IgD-negative memory B cell (primary cell): ENCODE measurements at regions not wholly inside any gene's neighbourhood (a gene's known extent, or its start where the extent isn't known, plus 50 kb on each side); places are given as distances from the start of the nearest gene placed in this dataset.

Experiments used
- H3K27ac Mint-ChIP-seq, 3 donors: one replicate each; pipeline ENCODE4 v1.8.0; 2020 to 2022; ENCODE audit warnings: mild to moderate bottlenecking in 3 of 3, mixed read lengths in 3 of 3, moderate library complexity in 1 of 3
- H3K27me3 Mint-ChIP-seq: one replicate; pipeline ENCODE4 v1.8.0; 2021; ENCODE audit warnings: mixed read lengths
- H3K36me3 Mint-ChIP-seq: one replicate; pipeline ENCODE4 v1.8.0; 2020; ENCODE audit warnings: mild to moderate bottlenecking, mixed read lengths
- H3K4me1 Mint-ChIP-seq, 3 donors: one replicate each; pipeline ENCODE4 v1.8.0; 2020 to 2022; ENCODE audit warnings: mixed read lengths in 3 of 3, mild to moderate bottlenecking in 1 of 3
- H3K4me3 Mint-ChIP-seq, 4 donors: one replicate each; pipeline ENCODE4 v1.8.0; 2020 to 2022; ENCODE audit warnings: mild to moderate bottlenecking in 4 of 4, mixed read lengths in 4 of 4, moderate library complexity in 3 of 4
- H3K9me3 Mint-ChIP-seq, 3 donors: one replicate each; pipeline ENCODE4 v1.8.0; 2020 to 2021; ENCODE audit warnings: mixed read lengths in 3 of 3, mild to moderate bottlenecking in 1 of 3

- Mint-ChIP-seq H3K4me3 (no peak overlapping the region), H3K36me3 (peaks cover 1% of the 10 kb centered on the region), H3K27me3 (peaks cover 1% of the 10 kb centered on the region), H3K27ac (no peak overlapping the region), H3K4me1 (peaks cover 0 to 2% (median 0%) of the 10 kb centered on the region in 3 donors), H3K9me3 (peaks cover 2 to 6% (median 3%) of the 10 kb centered on the region in 3 donors)
Observed at GRCh38 chr2:215693193-215693998, 257.5 kb upstream of the FN1 start.

GRCh38 chr2:215692387-215693079, 256.7 kb upstream of the FN1 start:
- H3K9me3 Mint-ChIP-seq = peaks cover 0 to 2% (median 2%) of the 10 kb centered on the region in 3 donors
- H3K27me3 Mint-ChIP-seq = peaks cover 4% of the 10 kb centered on the region
- no peak overlapping the region for H3K27ac Mint-ChIP-seq
- H3K4me3 Mint-ChIP-seq = no peak overlapping the region
- peaks cover 0 to 2% (median 0%) of the 10 kb centered on the region in 3 donors for H3K4me1 Mint-ChIP-seq
- no peaks in the 10 kb centered on the region for H3K36me3 Mint-ChIP-seq

- no peaks in the 10 kb centered on the region for H3K36me3 Mint-ChIP-seq
- H3K27ac Mint-ChIP-seq = no peak overlapping the region
- no peak overlapping the region for H3K4me3 Mint-ChIP-seq
- peaks cover 0 to 2% (median 0%) of the 10 kb centered on the region in 3 donors for H3K4me1 Mint-ChIP-seq
- H3K27me3 Mint-ChIP-seq = peaks cover 4% of the 10 kb centered on the region
- H3K9me3 Mint-ChIP-seq = no peaks in the 10 kb centered on the region
Observed at GRCh38 chr2:215691346-215691745, 255.5 kb upstream of the FN1 start.

- Mint-ChIP-seq H3K27me3 (peaks cover 4% of the 10 kb centered on the region), H3K27ac (no peak overlapping the region), H3K4me3 (no peak overlapping the region), H3K36me3 (no peaks in the 10 kb centered on the region), H3K4me1 (no peaks in the 10 kb centered on the region), H3K9me3 (peaks cover 0 to 3% (median 0%) of the 10 kb centered on the region in 3 donors)
Observed at GRCh38 chr2:215687149-215688031, 251.5 kb upstream of the FN1 start.

- H3K27ac Mint-ChIP-seq = no peak overlapping the region
- peaks cover 0 to 4% (median 0%) of the 10 kb centered on the region in 3 donors for H3K4me1 Mint-ChIP-seq
- peaks cover 0 to 3% (median 0%) of the 10 kb centered on the region in 3 donors for H3K9me3 Mint-ChIP-seq
- no peaks in the 10 kb centered on the region for H3K36me3 Mint-ChIP-seq
- peaks cover 2% of the 10 kb centered on the region for H3K27me3 Mint-ChIP-seq
- H3K4me3 Mint-ChIP-seq = no peak overlapping the region
Observed at GRCh38 chr2:215685238-215685990, 249.5 kb upstream of the FN1 start.

GRCh38 chr2:215684448-215685237, 248.8 kb upstream of the FN1 start:
- H3K27me3 Mint-ChIP-seq = peaks cover 2% of the 10 kb centered on the region
- no peak overlapping the region for H3K27ac Mint-ChIP-seq
- H3K4me1 Mint-ChIP-seq = peaks cover 0 to 4% (median 0%) of the 10 kb centered on the region in 3 donors

GRCh38 chr2:215683295-215683694, 247.4 kb upstream of the FN1 start:
- Mint-ChIP-seq H3K27me3 (peaks cover 4% of the 10 kb centered on the region), H3K9me3 (peaks cover 0 to 3% (median 3%) of the 10 kb centered on the region in 3 donors), H3K4me3 (no peak overlapping the region), H3K36me3 (no peaks in the 10 kb centered on the region), H3K27ac (no peak overlapping the region), H3K4me1 (peaks cover 0 to 4% (median 0%) of the 10 kb centered on the region in 3 donors)

More at GRCh38 chr2:215684448-215685237, 248.8 kb upstream of the FN1 start:
- Mint-ChIP-seq H3K9me3 (peaks cover 0 to 3% (median 0%) of the 10 kb centered on the region in 3 donors), H3K36me3 (no peaks in the 10 kb centered on the region), H3K4me3 (no peak overlapping the region)

GRCh38 chr2:215681799-215682596, 246.1 kb upstream of the FN1 start:
- peaks cover 0 to 3% (median 3%) of the 10 kb centered on the region in 3 donors for H3K9me3 Mint-ChIP-seq
- H3K27me3 Mint-ChIP-seq = peaks cover 5% of the 10 kb centered on the region
- H3K4me3 Mint-ChIP-seq = peak overlapping the region in 1 of 4 donors; percentile 75
- H3K36me3 Mint-ChIP-seq = no peaks in the 10 kb centered on the region
- no peak overlapping the region for H3K27ac Mint-ChIP-seq
- peaks cover 0 to 4% (median 0%) of the 10 kb centered on the region in 3 donors for H3K4me1 Mint-ChIP-seq

GRCh38 chr2:215680605-215681598, 245.0 kb upstream of the FN1 start:
- Mint-ChIP-seq H3K4me1 (peaks cover 0 to 4% (median 0%) of the 10 kb centered on the region in 3 donors), H3K4me3 (peak overlapping the region in 1 of 4 donors; percentile 20), H3K36me3 (no peaks in the 10 kb centered on the region), H3K27ac (no peak overlapping the region), H3K27me3 (peaks cover 5% of the 10 kb centered on the region), H3K9me3 (peaks cover 0 to 3% (median 3%) of the 10 kb centered on the region in 3 donors)

GRCh38 chr2:215678094-215678493, 242.2 kb upstream of the FN1 start:
- H3K36me3 Mint-ChIP-seq = no peaks in the 10 kb centered on the region
- H3K4me3 Mint-ChIP-seq = no peak overlapping the region
- H3K4me1 Mint-ChIP-seq = peaks cover 0 to 4% (median 0%) of the 10 kb centered on the region in 3 donors
- H3K27me3 Mint-ChIP-seq = peaks cover 5% of the 10 kb centered on the region
- no peak overlapping the region for H3K27ac Mint-ChIP-seq
- H3K9me3 Mint-ChIP-seq = peaks cover 0 to 3% (median 0%) of the 10 kb centered on the region in 3 donors

GRCh38 chr2:215677481-215677880, 241.6 kb upstream of the FN1 start:
- peaks cover 0 to 3% (median 0%) of the 10 kb centered on the region in 3 donors for H3K9me3 Mint-ChIP-seq
- peaks cover 5% of the 10 kb centered on the region for H3K27me3 Mint-ChIP-seq
- H3K27ac Mint-ChIP-seq = no peak overlapping the region
- H3K4me3 Mint-ChIP-seq = no peak overlapping the region
- peaks cover 0 to 4% (median 0%) of the 10 kb centered on the region in 3 donors for H3K4me1 Mint-ChIP-seq
- no peaks in the 10 kb centered on the region for H3K36me3 Mint-ChIP-seq

- no peak overlapping the region for H3K4me3 Mint-ChIP-seq
- no peaks in the 10 kb centered on the region for H3K9me3 Mint-ChIP-seq
- H3K27me3 Mint-ChIP-seq = peaks cover 9% of the 10 kb centered on the region
- H3K36me3 Mint-ChIP-seq = no peaks in the 10 kb centered on the region
- no peaks in the 10 kb centered on the region for H3K4me1 Mint-ChIP-seq
- no peak overlapping the region for H3K27ac Mint-ChIP-seq
Observed at GRCh38 chr2:215672406-215672805, 236.5 kb upstream of the FN1 start.
